ENCODE measurements at regions not wholly inside any gene's neighbourhood (a gene's known extent, or its start where the extent isn't known, plus 50 kb on each side); places are given as distances from the start of the nearest gene placed in this dataset.

DNA sequence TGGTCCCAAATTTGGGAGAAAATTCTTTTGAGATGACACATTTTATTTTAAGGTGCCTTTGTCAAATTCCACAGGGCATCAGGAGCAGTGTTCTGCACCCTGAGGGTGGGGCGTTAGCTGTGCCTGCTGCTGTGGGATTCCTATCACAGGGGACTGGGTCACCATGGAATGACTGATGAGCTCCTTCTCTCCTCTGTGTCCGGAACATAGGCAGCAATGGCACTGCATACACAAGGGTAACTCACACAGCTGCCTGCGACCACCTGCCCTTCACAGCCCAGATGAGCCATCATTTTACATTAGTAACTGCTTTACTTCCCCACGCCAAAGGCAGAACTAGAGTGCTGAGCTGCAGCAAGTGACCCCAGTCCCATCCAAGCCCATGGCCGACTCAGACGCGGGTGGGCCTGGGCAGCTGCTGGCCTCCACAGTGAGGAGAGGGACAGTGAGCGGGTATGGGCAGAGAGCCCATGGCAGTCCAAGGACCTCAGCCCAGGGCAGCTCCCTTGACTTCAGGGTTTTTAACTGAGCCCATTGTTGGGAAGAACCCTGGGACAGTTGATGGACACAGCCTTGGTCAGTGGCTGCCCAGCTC, 93.7 kb downstream of the GADD45G start:
- no peak for DNase-seq
- Mint-ChIP-seq H3K4me1 (ENCODE audit: low read depth) (peaks cover 27% of the 10 kb centered on the region), H3K9me3 (no peaks in the 10 kb centered on the region), H3K27me3 (peaks cover 1% of the 10 kb centered on the region), H3K36me3 (ENCODE audit: low read depth) (no peaks in the 10 kb centered on the region), H3K27ac (peak overlapping the region; percentile 3), H3K4me3 (no peak overlapping the region)
- intact Hi-C loops (cut with micrococcal nuclease), result no loop called here
- ChIA-PET CTCF (interaction anchor here (2.7 kb wide), 1 partner anchor 95 kb away, joined by 12 read pairs; no protein-coding TSS in a partner anchor), POLR2A (interaction anchor here (1.4 to 1.6 kb wide), 2 partner anchors 45 to 92 kb away, joined by 4 to 5 read pairs; no protein-coding TSS in a partner anchor)
- TF ChIP-seq, protein P1, sequence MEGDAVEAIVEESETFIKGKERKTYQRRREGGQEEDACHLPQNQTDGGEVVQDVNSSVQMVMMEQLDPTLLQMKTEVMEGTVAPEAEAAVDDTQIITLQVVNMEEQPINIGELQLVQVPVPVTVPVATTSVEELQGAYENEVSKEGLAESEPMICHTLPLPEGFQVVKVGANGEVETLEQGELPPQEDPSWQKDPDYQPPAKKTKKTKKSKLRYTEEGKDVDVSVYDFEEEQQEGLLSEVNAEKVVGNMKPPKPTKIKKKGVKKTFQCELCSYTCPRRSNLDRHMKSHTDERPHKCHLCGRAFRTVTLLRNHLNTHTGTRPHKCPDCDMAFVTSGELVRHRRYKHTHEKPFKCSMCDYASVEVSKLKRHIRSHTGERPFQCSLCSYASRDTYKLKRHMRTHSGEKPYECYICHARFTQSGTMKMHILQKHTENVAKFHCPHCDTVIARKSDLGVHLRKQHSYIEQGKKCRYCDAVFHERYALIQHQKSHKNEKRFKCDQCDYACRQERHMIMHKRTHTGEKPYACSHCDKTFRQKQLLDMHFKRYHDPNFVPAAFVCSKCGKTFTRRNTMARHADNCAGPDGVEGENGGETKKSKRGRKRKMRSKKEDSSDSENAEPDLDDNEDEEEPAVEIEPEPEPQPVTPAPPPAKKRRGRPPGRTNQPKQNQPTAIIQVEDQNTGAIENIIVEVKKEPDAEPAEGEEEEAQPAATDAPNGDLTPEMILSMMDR (IDR thresholded peaks at IDR 0.05), result no peak
- ATAC-seq, result no peak

DNA sequence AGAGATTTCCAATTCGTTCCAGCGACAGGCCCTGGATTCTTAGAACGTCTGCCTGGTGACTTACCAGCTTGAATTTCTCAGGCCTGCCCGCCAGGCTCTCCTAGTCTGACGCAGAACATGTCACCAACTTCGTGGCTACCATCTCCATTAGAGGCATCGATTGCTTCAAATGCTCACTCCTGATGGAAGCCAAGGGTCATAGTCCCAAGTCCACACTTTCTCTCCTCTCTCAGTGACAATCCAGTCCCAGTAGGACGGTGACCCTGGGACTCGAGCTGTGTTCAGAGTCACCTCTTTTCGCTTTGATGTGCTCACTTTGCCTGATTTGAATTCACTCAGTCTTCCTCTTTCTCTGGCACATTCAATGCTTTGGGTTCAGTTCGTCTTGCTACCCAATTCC, 94.8 kb downstream of the GADD45G start:
- Mint-ChIP-seq H3K9me3 (no peaks in the 10 kb centered on the region), H3K4me1 (ENCODE audit: low read depth) (peaks cover 37% of the 10 kb centered on the region), H3K27ac (peak overlapping the region; percentile 40), H3K27me3 (peaks cover under 1% of the 10 kb centered on the region), H3K4me3 (no peak overlapping the region), H3K36me3 (ENCODE audit: low read depth) (no peaks in the 10 kb centered on the region)
- ATAC-seq (no peak), DNase-seq (no peak)
- POLR2A ChIA-PET, result interaction anchor here (1.4 to 1.8 kb wide), 3 partner anchors 8 to 93 kb away, joined by 4 to 6 read pairs (median 4); no protein-coding TSS in a partner anchor
- intact Hi-C loops (cut with micrococcal nuclease), result loop anchor here (5.0 to 10.0 kb wide), 2 partner anchors 43 to 95 kb away; partner anchors contain the start of gene GADD45G
- TF ChIP-seq, protein P1 (IDR thresholded peaks at IDR 0.05), result no peak
- CTCF ChIA-PET, result no interaction called here

DNA sequence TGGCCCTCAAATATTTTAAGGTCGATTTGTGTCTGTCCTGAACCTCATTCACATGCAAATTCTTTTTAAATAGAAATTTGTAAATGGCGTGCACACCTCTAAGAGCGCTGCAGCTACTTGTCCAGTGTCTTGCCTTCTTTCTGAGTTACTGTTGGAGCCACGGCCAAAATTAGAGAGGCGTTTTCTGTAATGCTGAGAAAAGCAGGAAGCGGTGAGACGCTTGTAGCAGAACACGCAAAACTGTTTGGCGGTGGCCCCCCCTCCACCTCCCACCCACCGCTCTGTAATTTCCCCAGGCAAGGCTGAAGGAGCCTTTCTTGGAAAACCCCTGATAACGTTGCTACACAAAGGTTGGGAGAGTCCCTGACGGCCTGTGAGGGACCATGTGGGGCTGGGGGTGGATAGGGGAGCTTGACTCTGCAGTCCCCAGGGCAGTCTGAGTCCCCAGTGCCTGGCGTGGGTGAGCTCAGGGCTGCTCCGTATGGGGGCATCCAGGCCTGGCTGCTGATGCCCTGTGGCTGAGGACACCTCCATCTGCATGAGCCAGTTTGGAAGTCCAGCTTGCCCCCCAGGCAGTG, 96.5 kb downstream of the GADD45G start:
- Mint-ChIP-seq H3K4me1 (ENCODE audit: low read depth) (peaks cover 47% of the 10 kb centered on the region), H3K27ac (peak overlapping the region; percentile 93), H3K27me3 (no peaks in the 10 kb centered on the region), H3K36me3 (ENCODE audit: low read depth) (no peaks in the 10 kb centered on the region), H3K9me3 (no peaks in the 10 kb centered on the region), H3K4me3 (peak overlapping the region; percentile 82)
- DNase-seq, result peak; percentile 94
- TF ChIP-seq, protein P1 (IDR thresholded peaks at IDR 0.05), result no peak
- CTCF ChIA-PET, result interaction anchor here (1.0 to 3.2 kb wide), 4 partner anchors 11 to 153 kb away, joined by 3 to 11 read pairs (median 4); no protein-coding TSS in a partner anchor
- ATAC-seq, result peak; percentile 96
- POLR2A ChIA-PET, result interaction anchor here (0.9 to 1.8 kb wide), 3 partner anchors 10 to 42 kb away, joined by 3 to 6 read pairs (median 4); no protein-coding TSS in a partner anchor
- intact Hi-C loops (cut with micrococcal nuclease), result loop anchor here (5.0 to 10.0 kb wide), 2 partner anchors 41 to 97 kb away; partner anchors contain the start of gene GADD45G

DNA sequence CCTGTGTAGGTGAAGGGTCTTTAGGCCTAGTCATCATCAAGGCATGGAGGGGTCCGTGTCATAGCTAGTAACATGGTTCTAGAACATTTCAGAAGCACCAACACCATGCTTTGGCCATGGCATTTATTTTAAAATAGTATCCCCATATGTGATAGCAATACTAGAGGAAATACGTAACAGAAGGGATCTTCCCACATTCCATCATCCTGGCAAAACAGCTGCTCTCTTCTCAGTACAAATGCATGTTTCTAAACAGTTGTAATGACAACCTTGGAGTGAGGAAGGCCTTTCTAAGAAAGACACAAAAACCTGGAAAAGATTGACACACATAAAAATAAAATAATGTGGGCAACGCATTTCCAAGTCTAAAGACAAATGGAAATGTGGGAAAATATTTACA, 97.6 kb downstream of the GADD45G start:
- Mint-ChIP-seq H3K9me3 (no peaks in the 10 kb centered on the region), H3K27ac (peak overlapping the region; percentile 93), H3K4me3 (peak overlapping the region; percentile 82), H3K4me1 (ENCODE audit: low read depth) (peaks cover 56% of the 10 kb centered on the region), H3K36me3 (ENCODE audit: low read depth) (no peaks in the 10 kb centered on the region), H3K27me3 (no peaks in the 10 kb centered on the region)
- TF ChIP-seq, protein P1 (IDR thresholded peaks at IDR 0.05), result no peak
- ATAC-seq (no peak), DNase-seq (no peak)
- POLR2A ChIA-PET, result interaction anchor here (0.6 to 1.2 kb wide), 4 partner anchors 12 to 338 kb away, joined by 3 to 5 read pairs (median 4); no protein-coding TSS in a partner anchor
- intact Hi-C loops (cut with micrococcal nuclease), result loop anchor here (5.0 to 10.0 kb wide), 2 partner anchors 40 to 98 kb away; partner anchors contain the start of gene GADD45G
- CTCF ChIA-PET, result interaction anchor here (0.9 to 3.2 kb wide), 4 partner anchors 8 to 99 kb away, joined by 3 to 11 read pairs (median 5); no protein-coding TSS in a partner anchor

DNA sequence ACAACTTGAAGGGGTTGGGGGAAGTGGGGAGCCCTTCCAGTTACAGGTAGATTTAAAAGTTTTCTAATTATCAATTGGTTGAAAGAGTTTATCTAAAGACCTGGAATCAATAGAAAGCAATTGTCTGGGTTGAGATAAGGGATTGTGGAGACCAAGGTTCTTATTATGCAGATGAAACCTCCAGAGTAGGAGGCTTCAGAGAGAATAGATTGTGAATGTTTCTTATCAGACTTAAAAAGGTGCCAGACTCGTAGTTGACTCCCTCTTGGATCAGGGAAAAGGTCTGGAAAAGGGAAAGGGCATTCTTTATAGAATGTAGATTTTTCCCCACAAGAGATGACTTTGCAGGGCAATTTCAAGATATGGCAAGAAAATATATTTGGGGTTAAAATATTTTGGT, 100.8 kb downstream of the GADD45G start:
- TF ChIP-seq, protein P1 (IDR thresholded peaks at IDR 0.05), result no peak
- Mint-ChIP-seq H3K27ac (no peak overlapping the region), H3K9me3 (no peaks in the 10 kb centered on the region), H3K36me3 (ENCODE audit: low read depth) (no peaks in the 10 kb centered on the region), H3K4me3 (peak overlapping the region; percentile 9), H3K27me3 (no peaks in the 10 kb centered on the region), H3K4me1 (ENCODE audit: low read depth) (peaks cover 49% of the 10 kb centered on the region)
- ATAC-seq (no peak), DNase-seq (no peak)
- intact Hi-C loops (cut with micrococcal nuclease), result loop anchor here (10.0 kb wide), 1 partner anchor 101 kb away; the partner anchor contains the start of gene GADD45G
- CTCF ChIA-PET, result no interaction called here
- POLR2A ChIA-PET, result no interaction called here

All from activated CD8-positive, alpha-beta T cell treated with anti-CD3 and anti-CD28 coated beads for 36 hours (primary cell).